ENCODE measurements at regions not wholly inside any gene's neighbourhood (a gene's known extent, or its start where the extent isn't known, plus 50 kb on each side); places are given as distances from the start of the nearest gene placed in this dataset.

DNA sequence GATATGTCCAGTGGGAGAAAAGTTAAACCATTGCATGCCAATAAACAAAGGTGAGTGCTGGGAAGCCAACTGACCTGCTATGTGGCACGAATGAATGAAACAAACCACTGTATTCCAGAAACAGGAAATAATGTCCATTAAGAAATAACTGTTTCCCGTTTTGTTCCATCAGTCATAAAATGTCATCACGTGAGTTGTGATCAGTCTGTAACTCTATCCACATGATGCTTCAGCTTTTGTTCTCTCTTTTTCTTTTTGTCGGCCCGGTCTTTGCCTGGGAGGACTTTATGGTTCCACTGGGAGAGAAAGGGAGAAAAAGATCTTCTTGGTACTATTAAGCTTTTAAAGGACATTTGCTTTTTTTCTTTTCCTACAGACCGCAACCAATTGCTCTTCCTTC lies 179.9 kb downstream of the TGFB2 start:
- TF ChIP-seq, protein P1, sequence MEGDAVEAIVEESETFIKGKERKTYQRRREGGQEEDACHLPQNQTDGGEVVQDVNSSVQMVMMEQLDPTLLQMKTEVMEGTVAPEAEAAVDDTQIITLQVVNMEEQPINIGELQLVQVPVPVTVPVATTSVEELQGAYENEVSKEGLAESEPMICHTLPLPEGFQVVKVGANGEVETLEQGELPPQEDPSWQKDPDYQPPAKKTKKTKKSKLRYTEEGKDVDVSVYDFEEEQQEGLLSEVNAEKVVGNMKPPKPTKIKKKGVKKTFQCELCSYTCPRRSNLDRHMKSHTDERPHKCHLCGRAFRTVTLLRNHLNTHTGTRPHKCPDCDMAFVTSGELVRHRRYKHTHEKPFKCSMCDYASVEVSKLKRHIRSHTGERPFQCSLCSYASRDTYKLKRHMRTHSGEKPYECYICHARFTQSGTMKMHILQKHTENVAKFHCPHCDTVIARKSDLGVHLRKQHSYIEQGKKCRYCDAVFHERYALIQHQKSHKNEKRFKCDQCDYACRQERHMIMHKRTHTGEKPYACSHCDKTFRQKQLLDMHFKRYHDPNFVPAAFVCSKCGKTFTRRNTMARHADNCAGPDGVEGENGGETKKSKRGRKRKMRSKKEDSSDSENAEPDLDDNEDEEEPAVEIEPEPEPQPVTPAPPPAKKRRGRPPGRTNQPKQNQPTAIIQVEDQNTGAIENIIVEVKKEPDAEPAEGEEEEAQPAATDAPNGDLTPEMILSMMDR (IDR thresholded peaks at IDR 0.05; ENCODE audit: insufficient read depth, low read length, poor library complexity, severe bottlenecking): no peak
- TF ChIP-seq EZH2phosphoT487 (conservative IDR thresholded peaks at IDR 0.05; ENCODE audit: low read length): no peak
